GM18499 (cell line): ENCODE measurements at regions not wholly inside any gene's neighbourhood (a gene's known extent, or its start where the extent isn't known, plus 50 kb on each side); places are given as distances from the start of the nearest gene placed in this dataset.
"Not testable (repeated sequence)": the region's sequence is repeated elsewhere in the genome, so short reads cannot be mapped to it uniquely, and the experiment has no call there.

ENCODE experiments used
- ATAC-seq: cut with Tn5 transposase; IDR thresholded peaks from one replicate; pipeline ENCODE4 v1.9.1; 2021; ENCODE audit warnings: moderate number of reproducible peaks; ENCODE audit not compliant: insufficient read depth, unreplicated experiment

DNA sequence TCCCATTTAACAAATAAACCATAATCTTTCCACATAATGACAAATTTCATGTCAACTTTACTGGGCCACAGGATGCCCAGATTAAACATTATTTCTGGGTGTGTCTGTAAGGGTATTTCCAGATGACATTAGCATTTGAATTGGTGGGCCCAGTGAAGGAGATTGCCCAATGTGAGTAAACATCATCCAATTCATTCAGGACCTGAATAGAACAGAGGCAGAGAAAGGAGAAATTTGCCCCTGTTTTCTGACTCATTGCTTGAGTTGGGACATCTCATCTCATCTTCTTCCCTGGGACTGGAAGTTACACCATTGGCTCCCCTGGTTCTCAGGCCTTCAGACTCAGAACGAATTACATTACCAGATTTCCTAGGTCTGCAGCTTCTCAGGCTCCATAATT, 142.9 kb downstream of the TPBG start:
- ATAC-seq, result no peak

DNA sequence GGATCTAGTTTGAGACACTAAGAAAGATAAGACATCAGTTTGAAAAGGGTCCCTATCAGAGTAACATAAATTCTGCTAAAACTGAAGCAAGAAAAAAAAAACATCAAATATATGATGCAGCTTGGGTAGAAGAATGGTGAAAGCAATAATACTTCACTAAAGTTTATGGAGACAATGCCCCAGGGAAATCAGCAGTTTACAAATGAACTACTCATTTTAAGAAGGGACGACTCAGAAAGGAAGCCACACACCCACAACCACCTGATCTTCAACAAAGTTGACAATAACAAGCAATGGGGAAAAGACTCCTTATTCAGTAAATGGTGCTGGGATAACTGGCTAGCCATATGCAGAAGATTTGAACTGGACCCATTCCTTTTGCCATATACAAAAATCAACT, 143.5 kb downstream of the TPBG start:
- no peak for ATAC-seq

DNA sequence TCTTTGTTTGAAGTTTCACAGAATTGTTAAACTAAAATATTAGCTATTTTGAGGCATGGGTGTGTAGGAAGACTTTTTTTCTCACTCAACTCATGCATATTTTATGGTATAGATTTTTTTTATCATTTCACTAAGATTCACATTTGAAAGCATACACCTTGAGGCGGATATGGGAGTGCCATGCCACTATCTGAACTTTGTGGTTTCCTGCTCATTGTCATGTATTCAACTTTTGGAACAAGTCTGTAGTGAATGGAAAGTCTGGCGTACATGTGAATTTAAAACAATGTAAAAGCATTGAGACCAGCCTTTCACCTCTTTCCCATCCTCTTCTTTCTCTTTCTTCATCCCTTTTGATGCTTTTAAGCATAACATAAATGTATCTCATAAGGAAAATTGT, 147.9 kb downstream of the TPBG start:
- ATAC-seq, result no peak

DNA sequence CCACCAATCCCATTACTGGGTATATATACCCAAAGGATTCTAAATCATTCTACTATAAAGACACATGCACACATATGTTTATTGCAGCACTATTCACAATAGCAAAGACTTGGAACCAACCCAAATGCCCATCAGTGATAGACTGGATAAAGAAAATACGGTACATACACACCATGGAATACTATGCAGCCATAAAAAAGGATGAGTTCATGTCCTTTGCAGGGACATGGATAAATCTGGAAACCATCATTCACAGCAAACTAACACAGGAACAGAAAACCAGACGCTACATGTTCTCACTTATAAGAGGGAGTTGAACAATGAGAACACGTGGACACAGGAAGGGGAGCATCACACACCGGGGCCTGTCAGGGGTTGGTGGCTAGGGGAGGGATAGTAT, 154.3 kb downstream of the TPBG start:
- not testable (repeated sequence) for ATAC-seq

DNA sequence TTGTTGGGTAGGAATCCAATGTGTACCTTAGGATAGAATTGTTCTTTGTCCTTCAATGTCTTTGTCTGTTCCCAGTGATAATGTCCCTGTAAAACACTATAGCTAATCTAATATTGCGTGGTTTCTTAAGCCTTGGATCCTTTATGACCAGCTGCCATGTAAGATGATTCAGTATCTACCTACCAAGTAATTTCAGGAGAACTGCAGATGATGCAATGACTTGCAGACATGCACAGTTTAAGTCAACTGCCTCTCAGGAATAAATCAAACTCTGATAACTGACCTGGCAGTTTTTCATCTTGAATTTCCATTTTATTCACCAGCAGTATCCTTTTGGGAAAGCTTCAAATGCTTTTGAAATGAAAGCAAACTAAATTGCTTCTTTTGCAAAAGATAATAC, 157.8 kb downstream of the TPBG start:
- ATAC-seq, result no peak

DNA sequence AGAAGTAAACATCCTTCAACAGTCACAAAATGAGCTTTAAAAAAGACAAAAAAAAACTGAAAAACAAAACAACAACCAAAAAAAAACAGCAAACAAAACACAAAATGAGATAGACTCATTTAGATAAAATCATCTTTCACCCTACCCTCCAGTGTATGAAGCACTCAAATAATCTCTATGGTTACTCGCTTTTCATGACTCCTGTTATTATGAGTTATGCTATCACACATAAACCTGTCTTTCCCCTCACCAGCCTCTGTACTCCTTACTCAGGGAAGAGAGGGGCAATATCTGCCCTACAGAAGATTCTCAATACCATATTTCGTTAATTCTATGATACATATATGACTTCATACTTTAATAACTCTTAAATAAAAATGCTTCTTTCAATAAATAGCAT, 158.2 kb downstream of the TPBG start:
- no peak for ATAC-seq

DNA sequence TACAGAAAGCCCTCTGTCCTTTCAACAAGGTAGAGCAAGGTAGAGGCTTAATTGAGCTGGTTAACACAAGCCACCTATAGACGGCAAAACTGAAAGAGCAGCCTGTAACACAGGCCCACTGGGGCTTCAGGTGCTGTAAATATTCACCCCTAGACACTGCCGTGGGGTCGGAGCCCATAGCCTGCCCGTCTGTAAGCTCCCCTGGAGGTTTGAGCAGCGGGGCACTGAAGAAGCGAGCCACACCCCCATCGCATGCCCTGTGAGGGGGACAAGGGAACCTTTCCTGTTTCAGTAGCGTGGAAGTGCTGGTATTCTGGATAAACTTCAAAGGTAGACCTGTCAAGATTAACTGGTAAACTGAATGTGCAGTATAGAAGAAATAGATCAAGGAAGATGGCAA, 160.4 kb downstream of the TPBG start:
- no peak for ATAC-seq

DNA sequence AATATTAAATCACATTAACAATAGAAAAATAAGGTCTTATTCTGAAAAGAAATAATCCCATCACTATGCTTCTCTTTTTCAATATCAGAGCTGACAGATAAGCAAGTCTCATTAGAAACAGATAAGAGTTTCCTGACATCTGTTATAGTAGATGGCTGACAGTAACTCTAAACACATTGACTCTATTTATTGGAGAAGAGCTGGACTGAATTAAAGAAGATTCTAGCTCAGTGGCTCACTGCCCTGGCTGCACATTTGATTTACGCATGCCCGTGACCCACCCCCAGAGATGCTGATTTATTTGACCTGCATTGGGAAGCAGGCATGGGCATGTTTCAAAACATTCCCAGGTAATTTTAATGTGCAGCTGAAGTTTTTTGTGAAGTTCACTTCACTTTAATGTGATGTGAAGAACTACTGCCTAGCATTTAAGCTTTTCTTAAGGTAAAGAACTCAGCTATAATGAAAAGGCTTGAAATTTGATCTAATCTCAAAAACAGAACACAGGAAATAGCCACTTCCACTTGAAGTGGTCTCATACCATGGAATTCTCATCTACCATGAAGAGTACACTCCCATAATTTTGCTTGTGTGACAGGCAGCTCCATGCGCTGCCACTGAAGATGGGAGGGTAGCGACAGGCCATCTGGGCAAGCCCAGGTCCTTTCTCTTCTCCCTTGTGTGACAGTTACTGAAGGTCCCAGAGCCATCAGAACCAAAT, 162.3 kb downstream of the TPBG start:
- no peak for ATAC-seq

DNA sequence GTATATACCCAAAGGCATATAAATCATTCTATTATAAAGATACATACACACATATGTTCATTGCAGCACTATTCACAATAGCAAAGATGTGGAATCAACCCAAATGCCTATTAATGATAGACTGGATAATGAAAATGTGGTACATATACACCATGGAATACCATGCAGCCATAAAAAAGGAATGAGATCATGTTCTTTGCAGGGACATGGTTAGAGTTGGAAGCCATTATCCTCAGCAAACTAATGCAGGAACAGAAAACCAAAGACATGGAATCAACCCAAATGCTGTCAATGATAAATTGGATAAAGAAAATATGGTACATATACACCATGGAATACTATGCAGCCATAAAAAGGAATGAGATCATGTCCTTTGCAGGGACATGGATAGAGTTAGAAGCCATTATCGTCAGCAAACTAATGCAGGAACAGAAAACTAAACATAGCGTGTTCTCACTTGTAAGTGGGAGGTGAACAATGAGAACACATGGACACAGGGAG, 166.4 kb downstream of the TPBG start:
- ATAC-seq, result not testable (repeated sequence)

DNA sequence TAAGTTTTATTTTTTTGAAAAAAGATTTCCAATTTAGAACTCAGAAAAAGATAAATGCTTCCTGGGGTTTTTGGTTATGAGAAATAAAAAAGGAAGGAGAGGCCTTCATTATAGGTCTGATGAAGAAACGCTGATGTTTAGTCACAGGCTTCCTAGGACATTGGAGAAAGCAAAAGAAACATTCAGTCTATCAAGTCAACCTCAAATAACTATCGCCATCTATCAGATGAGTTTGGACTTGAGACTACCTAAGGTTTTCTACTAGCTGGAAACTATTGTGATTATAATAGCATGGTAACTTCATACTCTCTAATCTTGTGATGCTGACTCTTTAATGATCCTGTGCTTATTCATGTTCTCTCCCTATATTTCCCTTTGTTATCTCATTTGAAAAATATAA, 171.3 kb downstream of the TPBG start:
- no peak for ATAC-seq

DNA sequence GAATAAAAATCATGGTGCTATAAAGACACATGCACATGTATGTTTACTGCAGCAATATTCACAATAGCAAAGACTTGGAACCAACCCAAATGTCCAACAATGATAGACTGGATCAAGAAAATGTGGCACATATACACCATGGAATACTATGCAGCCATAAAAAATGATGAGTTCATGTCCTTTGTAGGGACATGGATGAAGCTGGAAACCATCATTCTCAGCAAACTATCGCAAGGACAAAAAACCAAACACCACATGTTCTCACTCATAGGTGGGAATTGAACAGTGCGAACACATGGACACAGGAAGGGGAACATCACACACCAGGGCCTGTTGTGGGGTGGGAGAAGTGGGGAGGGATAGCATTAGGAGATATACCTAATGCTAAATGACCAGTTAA, 185.9 kb downstream of the TPBG start:
- ATAC-seq, result not testable (repeated sequence)

DNA sequence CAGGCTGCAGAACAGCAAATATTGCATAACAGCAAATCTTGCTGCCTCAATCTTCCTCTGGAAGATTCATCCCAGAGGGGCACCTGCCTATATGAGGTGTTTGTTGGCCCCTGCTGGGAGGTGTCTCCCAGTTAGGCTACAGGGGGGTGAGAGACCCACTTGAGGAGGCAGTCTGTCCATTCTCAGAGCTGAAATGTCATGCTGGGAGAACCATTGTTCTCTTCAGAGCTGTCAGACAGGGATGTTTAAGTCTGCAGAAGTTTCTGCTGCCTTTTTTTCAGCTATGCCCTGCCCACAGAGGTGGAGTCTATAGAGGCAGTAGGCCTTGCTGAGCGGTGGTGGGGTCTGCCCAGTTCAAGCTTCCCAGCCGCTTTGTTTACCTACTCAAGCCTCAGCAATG, 187.7 kb downstream of the TPBG start:
- ATAC-seq, result not testable (repeated sequence)

DNA sequence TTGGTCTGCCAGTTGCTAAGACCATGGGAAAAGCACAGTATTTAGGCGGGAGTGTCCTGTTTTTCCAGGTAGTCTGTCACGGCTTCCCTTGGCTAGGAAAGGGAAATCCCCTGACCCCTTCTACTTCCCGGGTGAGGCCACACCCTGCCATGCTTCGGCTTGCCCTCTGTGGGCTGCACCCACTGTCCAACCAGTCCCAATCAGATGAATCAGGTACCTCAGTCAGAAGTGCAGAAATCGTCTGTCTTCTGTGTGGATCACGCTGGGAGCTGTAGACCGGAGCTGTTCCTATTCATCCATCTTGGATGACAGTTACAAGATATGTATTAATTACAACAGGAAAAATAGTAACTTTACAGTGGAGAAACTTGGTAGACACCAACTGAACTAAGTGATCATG, 188.2 kb downstream of the TPBG start:
- ATAC-seq, result no peak

DNA sequence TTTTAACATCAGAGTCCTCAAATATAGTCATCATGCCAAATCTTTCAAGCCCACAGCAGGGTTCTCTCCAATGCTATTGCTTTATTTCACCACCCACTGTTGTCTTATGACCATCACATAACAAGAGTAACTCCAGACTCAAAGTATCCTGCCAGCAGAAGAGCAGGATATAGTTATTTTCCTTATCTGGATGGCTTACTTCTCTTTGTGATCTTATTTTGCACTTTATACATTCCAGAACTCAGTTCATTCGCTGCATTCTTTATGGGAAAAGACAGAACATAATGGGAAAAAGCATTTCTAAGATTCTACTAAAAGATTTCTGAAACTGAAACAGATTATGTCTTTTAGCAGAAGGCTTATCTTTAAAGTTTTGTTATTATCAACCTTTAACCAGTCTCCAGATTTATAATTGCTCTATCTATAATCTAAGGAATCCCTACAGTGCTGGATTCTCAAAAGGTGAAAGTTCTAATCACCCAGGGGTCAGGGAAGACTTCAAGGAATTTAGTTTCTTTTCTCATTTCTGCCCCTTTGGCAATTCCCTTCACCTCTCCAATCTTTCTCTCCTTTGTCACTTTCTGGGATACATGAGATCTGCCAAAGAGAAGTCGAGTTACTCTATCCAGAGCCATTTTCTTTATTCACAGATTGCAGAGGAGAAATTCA, 190.4 kb downstream of the TPBG start:
- no peak for ATAC-seq

DNA sequence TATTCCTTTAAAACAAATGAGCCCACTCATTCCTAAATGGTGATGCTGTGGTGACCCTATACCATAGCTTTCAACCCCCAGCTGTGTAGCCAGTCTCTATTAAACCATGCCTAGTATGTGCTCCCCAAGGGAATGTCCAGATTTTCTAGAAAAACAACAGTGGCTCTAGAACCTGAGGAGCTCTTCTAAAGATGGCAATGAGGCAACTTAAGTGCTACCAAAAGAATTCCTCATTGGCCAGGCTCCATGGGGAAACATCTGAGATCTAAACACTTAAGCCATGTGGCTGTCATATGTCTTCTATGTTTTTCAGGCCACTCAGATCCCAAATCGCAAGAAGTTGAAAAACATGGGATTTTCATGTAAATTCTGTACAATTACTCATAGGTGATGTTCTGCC, 191.0 kb downstream of the TPBG start:
- ATAC-seq, result no peak

DNA sequence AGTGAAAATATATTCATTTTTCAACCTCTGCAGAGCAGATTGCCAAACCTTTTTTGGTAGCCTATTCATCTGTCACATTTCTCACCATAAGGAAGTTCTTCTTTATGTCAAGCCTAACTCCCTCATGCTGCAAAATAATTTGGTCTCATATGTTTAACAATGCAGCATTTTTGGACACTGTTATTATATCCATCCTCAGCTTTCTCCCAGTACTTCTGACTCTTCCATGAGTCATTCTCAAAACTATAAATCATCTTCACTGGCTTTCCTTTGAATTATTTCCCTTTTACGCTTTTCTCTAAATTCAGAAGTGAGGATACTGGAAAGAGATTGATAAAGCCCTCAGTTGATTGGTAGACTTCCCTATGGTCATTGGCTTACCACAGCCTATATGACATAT, 192.2 kb downstream of the TPBG start:
- no peak for ATAC-seq

DNA sequence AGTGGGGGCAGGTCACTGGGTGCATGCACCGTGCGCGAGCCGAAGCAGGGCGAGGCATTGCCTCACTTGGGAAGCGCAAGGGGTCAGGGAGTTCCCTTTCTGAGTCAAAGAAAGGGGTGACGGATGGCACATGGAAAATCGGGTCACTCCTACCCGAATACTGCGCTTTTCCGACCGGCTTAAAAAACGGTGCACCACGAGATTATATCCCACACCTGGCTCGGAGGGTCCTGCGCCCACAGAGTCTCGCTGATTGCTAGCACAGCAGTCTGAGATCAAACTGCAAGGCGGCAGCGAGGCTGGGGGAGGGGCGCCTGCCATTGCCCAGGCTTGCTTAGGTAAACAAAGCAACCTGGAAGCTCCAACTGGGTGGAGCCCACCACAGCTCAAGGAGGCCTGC, 194.9 kb downstream of the TPBG start:
- ATAC-seq, result not testable (repeated sequence)

DNA sequence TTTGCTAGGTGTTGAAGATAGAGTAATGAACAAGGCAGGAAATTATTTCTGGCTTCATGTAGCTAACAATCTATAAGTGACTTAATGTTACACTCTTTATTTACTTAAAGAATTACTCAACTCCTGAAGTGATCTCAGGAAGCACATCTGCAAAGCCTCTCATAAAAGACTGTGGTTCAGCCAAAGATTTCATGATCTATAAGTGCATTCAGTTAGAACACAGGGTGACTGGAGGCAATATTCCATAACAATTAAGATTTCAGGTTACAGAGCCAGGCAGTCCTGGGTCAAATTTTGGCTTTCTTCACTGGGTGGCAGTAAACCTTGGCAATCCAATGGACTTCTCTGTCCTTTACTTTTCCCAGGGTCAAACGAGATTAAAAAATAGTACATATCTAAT, 204.0 kb downstream of the TPBG start:
- no peak for ATAC-seq

DNA sequence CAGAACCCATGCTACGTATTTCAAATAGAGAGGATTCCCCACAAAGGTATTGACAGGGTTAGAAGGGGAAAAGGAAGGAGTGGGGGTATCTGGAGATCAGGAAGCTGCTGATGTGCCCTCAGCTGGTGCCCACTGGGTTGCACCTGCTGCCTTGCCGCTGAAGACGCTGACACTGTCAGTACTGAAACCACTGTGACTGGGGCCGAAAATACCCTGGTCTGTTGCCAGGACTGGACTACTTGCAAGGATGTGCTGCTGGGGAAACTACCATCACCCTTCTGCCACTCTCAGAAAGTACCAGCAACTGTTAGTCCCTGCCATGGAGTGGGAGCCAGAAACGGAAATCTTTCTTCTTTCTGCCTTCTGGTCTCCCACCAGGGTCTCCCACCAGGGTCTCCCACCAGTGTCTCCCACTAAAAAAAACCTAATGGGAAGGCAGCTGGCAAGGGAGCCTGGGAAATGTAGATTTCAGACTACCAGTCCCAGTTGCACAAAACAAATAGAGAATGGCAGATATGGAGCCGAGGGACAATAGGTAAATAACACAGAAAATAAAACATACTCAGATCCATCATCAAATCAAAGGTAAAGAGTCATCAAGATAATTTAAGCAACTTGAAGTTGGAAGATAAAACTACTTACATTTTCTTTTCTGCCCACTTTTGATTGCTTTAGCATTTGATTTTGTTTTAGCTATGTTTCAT, 204.8 kb downstream of the TPBG start:
- ATAC-seq, result no peak

DNA sequence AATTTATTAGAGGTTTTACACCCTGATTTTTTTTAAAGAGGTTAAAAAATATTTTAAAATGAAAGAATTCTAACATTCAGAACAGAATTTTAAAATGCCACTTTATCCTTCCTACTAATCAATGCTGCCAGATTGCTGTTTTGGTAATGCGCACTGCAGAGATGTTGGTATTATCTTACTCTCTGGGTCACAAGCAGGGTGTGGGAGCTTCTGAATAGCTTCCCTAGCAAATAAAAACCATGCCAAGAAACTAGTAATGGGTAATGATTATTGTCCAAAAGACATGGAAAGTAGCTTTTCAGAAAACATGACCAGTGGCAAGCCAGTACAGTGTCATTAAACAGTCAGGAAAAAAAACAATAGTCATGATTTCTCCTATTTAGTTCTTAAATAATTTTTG, 205.4 kb downstream of the TPBG start:
- ATAC-seq, result no peak

DNA sequence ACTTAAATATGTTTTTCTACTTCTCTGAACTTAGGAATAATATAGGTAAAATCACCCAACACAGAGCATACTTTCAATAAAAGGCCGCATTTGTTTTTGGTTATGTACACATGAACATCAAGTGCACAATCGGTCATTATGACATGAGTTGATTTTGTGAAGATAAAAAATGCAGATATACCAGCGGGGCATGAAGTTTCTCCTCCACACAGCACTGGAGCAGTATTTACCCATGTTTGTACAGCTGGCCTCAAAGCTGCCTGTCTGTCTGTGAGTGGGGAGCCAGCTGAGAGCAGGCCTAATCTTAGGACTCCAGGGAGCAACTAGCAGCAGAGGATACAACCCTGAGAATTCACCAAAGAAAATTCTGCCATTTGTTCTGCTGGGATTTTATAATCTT, 206.5 kb downstream of the TPBG start:
- no peak for ATAC-seq
